Mucosa of descending colon (tissue), 3 donors: ENCODE measurements at regions not wholly inside any gene's neighbourhood (a gene's known extent, or its start where the extent isn't known, plus 50 kb on each side); places are given as distances from the start of the nearest gene placed in this dataset.
"Not testable (repeated sequence)": the region's sequence is repeated elsewhere in the genome, so short reads cannot be mapped to it uniquely, and the experiment has no call there.

Experiments used
- ATAC-seq: fragments of 200-7000 bp; cut with Tn5 transposase; one replicate; pipeline ENCODE4 v1.9.1; 2020; ENCODE audit warnings: mild to moderate bottlenecking, moderate library complexity
- DNase-seq, 3 donors: peaks; one replicate each; pipeline ENCODE4 v3.0.0-alpha.2; 2020
- H3K36me3 ChIP-seq: fragments of 200-600 bp; one replicate; pipeline ENCODE4 v1.8.0; 2021; ENCODE audit warnings: low read depth, mild to moderate bottlenecking
- H3K4me1 ChIP-seq: fragments of 200-600 bp; one replicate; pipeline ENCODE4 v1.8.0; 2021; ENCODE audit warnings: low read depth, mild to moderate bottlenecking
- H3K4me3 ChIP-seq: fragments of 200-600 bp; one replicate; pipeline ENCODE4 v1.8.0; 2021; ENCODE audit warnings: mild to moderate bottlenecking
- H3K9me3 ChIP-seq: fragments of 200-600 bp; one replicate; pipeline ENCODE4 v1.8.0; 2021; ENCODE audit warnings: mild to moderate bottlenecking
- CTCF ChIP-seq: fragments of 200-600 bp; IDR thresholded peaks from one replicate; pipeline ENCODE4 v1.8.0; 2022; ENCODE audit warnings: antibody characterized with exemption, mild to moderate bottlenecking
- intact Hi-C, 2 donors: fragments of 100-400 bp; cut with DNase I in 1 of 2; cut with micrococcal nuclease in 1 of 2; formaldehyde crosslinking; loops; one replicate each; pipeline versions ENCODE4 v1.11.0 to v1.11.1; 2022; cut with DNase I, micrococcal nuclease
- donor health status: DM: no; HTN: no; CAD: no; lungs with moderate emphysema.
- donor health status: DM: no; HTN: no; CAD: no.
- donor health status: DM: no; HTN: yes; CAD: no.

GRCh38 chr7:64429232-64429631, 115.5 kb downstream of the ZNF736 start:
- Histone ChIP-seq H3K4me3 (no peak overlapping the region), H3K9me3 (peaks cover 40% of the 10 kb centered on the region), H3K4me1 (no peaks in the 10 kb centered on the region), H3K36me3 (no peaks in the 10 kb centered on the region)
- ATAC-seq (no peak), DNase-seq (no peak)
- no peak for TF ChIP-seq CTCF
- intact Hi-C loops: no loop called here

GRCh38 chr7:64425436-64425835, 111.7 kb downstream of the ZNF736 start:
- H3K36me3 ChIP-seq, DNase-seq, ATAC-seq, intact Hi-C loops, H3K4me3 ChIP-seq, H3K4me1 ChIP-seq: not testable (repeated sequence)
- H3K9me3 ChIP-seq: peaks cover 32% of the 10 kb centered on the region

GRCh38 chr7:64407148-64407547, 93.4 kb downstream of the ZNF736 start:
- Histone ChIP-seq H3K9me3 (peaks cover 48% of the 10 kb centered on the region), H3K36me3 (no peaks in the 10 kb centered on the region), H3K4me1 (no peaks in the 10 kb centered on the region), H3K4me3 (no peak overlapping the region)
- intact Hi-C loops: no loop called here
- DNase-seq (no peak), ATAC-seq (no peak)
- TF ChIP-seq CTCF: no peak
